NCI-H446 treated with DMSO at 0.1 percent for 48 hours (cell line): ENCODE measurements at regions not wholly inside any gene's neighbourhood (a gene's known extent, or its start where the extent isn't known, plus 50 kb on each side); places are given as distances from the start of the nearest gene placed in this dataset.
"Not testable (repeated sequence)": the region's sequence is repeated elsewhere in the genome, so short reads cannot be mapped to it uniquely, and the experiment has no call there.

ENCODE experiments used
- DNase-seq: peaks from one replicate; lab custom pipeline; 2025; lab: John Stamatoyannopoulos, UW

GRCh38 chr11:98155696-98156095 lies 865.1 kb upstream of the CNTN5 start:
- DNase-seq = no peak

- DNase-seq = no peak
Observed at GRCh38 chr11:98177925-98178324, 842.8 kb upstream of the CNTN5 start.

DNA sequence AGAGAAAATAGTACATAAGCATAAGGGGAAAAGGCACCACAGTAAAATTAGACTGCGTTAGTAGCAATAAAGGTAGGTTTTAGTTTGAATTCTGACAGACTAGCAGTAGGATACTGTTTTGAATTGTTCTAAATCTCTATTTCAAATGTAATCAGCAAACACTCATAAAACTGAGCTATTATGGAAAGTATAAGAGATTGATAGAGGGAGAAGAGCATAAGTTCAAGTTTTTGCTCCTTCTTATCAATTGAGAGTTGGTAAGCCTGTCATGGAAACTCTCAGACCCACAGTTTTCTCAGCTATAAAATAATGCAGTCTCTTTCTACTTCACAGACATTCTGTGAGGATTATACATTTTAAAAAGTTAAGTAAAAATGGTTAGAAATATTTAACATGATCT lies 840.2 kb upstream of the CNTN5 start:
- DNase-seq = no peak

DNA sequence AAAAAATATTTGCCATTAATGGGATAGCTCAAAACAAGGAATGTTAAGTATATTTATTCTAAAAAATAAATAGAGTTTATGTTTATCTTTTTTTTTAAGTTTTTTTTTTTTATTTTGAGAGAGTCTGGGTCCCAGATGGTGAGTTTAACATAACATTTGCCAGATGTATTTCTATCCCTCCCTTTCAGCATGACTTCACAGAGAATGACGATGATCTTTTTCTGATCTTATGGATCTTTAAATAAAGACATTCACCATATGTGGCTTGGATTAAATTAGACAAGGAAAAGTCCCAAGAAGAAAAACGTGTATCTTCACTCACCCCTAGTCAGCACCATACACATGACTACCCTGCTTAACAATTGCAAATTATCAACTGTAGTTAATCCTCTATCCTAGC lies 839.8 kb upstream of the CNTN5 start:
- no peak for DNase-seq

DNA sequence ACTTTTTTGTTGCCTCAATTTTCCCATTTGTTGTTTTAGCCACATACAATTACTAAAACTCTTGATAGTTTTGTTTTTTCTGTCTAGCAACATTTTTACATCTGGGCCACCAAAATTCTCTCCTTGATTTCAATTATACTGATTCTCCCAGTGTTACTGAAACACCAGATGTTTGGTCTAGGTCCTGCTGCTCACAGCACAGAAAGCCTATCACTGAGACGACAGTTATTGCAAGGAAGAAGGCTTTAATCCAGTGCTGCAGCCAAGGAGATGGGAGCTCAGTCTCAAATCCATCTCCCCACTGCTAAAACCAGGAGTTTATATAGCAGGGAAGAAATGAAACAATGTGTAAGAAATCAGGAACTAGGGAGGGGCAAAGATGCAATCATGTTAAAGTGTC lies 837.7 kb upstream of the CNTN5 start:
- no peak for DNase-seq

DNA sequence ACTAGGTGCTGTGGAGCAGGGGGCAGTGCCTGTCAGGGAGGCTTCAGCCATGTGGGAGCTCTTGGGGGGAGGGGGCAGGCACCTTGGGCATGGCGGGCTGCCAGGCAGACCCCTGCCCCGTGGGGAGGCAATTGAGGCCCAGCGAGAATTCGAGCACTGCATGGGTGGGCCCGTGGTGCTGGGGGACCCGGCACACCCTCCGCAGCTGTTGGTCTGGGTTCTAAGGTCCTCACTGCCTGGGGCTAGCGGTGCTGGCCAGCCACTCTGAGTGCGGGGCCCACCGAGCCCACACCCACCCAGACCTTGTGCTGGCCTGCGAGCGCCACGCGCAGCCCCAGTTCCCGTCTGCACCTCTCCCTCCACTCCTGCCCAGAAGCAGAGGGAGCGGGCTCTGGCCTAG lies 835.5 kb upstream of the CNTN5 start:
- no peak for DNase-seq

- no peak for DNase-seq
Observed at GRCh38 chr11:98194611-98195010, 826.1 kb upstream of the CNTN5 start.

GRCh38 chr11:98195300-98195699 lies 825.4 kb upstream of the CNTN5 start:
- no peak for DNase-seq

DNA sequence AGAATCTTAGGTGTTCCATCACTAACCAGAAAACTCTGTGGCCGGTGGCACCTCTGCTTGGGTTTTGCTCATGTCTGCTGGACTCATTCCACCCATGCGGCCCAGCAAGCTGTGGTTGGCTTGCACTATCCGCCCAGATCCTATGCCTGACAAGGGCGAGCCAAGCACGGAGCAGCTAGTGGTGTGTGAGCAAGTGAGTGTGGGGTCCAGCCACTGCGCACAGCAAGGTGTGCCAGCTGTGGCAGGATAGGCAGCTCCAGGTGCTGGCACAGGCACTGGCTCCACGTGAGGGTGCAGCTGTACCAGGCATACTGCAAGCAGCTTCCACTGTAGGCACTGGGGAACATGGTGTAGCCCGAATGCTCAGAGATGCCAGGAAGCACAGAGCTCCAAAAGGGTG lies 813.7 kb upstream of the CNTN5 start:
- no peak for DNase-seq

DNA sequence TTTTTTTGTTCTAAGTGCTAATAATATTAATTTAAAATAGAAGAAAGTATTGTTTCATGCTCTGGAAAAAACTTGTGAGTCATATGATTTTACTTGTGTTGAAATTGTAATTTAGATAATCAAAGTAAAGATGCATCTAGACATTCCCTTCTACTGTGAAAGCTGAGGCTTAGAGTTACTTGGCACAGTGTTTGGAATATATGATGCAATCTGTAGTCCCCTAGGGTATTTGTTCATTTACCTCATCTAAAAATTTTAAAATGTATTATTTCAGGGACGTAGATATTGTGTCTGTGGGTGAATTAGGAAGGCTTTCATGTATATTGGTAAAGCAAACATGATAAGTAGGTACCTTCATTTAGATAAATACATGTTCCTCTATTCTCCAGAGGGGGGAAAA lies 793.5 kb upstream of the CNTN5 start:
- peak; percentile 3 for DNase-seq

DNA sequence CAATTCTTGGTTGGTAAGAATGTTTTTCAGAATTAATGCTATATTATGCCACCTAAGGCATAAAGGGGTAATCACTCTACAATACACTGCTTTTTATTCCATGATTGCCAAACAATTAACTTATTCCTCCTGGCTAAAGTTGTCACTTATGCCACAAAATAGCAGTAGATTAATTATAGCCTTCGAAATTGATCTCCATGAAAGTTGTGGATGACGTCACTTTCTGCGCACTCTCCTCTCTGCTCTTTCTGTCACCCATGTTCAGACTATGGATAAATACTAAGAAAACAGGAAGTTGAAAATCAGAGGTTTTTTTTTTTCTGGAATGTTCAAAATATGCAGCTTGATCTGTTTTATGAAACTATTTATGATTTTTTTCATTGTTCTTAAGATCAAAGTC lies 790.1 kb upstream of the CNTN5 start:
- DNase-seq = no peak

GRCh38 chr11:98234698-98235097 lies 786.1 kb upstream of the CNTN5 start:
- DNase-seq = no peak

DNA sequence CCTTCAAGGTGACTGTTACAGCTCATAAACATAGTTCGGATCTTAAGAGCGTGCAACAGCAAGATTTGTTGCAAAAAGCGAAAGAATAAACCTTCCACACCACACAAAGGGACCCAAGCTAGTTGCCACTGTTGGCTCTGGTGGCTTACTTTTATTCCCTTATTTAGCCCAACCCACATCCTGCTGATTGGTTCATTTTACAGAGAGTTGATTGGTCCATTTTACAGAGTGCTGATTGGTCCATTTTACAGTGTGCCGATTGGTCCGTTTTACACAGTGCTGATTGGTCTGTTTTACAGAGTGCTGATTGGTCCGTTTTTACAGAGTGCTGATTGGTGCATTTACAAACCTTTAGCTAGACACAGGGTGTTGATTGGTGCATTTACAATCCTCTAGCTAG lies 776.9 kb upstream of the CNTN5 start:
- DNase-seq = no peak

GRCh38 chr11:98260983-98261382 lies 759.8 kb upstream of the CNTN5 start:
- no peak for DNase-seq

DNA sequence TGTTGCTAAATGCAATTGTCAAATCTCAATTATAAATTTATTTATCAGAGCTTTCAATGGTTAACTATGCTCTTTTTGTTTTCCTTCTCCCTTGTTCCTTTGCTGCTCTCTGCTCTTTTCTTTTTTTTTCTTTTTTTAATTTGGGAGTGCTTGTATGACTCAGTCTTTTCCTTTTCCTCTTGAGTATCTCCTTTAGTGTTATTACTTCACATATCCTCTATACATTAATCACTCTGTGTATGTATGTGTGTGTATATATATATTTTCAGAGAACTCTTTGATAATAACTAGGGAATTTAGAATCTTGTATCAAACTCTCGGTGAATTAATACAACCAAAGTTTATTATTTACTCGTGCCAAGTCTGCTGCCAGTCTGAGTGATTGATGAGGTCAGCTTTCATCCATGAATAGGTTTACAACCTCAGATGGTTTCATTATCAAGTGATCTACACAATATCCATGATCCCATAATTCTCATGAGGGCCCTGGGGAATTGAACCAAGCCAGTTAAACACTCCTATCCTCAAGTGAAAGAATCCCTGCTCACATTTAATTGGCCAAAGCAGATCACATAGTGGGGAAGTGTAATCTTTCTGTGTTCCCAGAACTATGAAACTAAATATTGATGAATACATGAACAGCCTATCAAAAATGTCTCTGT lies 743.4 kb upstream of the CNTN5 start:
- peak; percentile 55 for DNase-seq

DNA sequence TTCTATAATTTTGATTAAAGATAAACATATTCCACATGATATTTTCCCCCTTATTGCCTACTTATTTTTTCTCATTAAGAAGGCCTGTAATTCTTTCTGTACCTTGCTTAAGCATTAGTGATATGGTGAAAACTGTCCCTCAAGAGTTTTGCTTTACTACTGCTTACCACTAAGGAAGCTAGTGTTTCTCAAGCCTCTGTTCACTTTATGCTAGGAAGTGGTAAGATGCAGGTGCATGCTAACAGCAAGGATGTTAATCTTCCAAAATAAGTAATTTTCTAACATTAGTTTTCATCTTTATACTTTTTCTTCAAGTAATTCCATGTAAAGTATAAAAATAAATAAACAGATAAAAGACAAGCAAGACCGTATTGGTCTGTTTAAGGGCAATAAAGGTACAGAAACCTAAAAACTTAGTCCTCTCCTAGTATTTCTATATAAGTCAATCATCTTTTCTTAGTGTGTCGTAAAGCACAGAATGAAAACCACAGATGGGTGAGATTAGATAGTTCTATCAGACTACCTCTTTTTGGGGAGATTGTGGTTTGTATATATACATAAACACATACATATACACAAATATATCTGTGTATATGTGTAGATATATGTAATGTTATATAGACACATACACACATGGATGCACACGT lies 731.0 kb upstream of the CNTN5 start:
- DNase-seq = no peak

GRCh38 chr11:98296091-98296880 lies 724.5 kb upstream of the CNTN5 start:
- DNase-seq = peak; percentile 38

DNA sequence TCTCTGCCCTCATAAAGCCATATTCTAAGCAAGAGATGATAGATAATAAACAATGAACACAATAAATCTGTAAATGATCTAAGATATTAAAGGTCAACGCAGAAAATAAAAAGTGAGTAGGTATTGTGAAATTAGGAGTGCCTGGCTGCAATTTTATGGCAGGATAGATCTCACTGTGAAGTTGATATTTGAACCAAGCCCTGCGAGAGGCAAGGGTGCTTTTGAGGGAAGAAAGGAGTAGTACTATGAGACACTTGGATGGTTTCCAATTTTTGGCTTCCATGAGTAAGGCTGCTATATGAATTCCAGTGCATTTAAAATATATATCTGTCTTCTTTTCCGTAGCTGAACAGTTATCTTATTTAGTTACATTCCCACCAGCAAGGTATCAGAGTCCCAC lies 720.0 kb upstream of the CNTN5 start:
- no peak for DNase-seq

GRCh38 chr11:98307827-98308491 lies 712.8 kb upstream of the CNTN5 start:
- no peak for DNase-seq

GRCh38 chr11:98330306-98330705 lies 690.4 kb upstream of the CNTN5 start:
- DNase-seq = not testable (repeated sequence)

GRCh38 chr11:98358551-98358950 lies 662.2 kb upstream of the CNTN5 start:
- DNase-seq = no peak

- DNase-seq = no peak
Observed at GRCh38 chr11:98365190-98365589, 655.6 kb upstream of the CNTN5 start.

- DNase-seq = no peak
Observed at GRCh38 chr11:98365941-98366340, 654.8 kb upstream of the CNTN5 start.
